OCI-LY3 (cell line): ENCODE measurements at regions not wholly inside any gene's neighbourhood (a gene's known extent, or its start where the extent isn't known, plus 50 kb on each side); places are given as distances from the start of the nearest gene placed in this dataset.

Source experiments
- EZH2phosphoT487 ChIP-seq: fragments of 200-600 bp; shearing (Covaris generic); IDR thresholded peaks from 2 replicates; pipeline ENCODE4 v1.6.1; 2018; ENCODE audit warnings: antibody characterized with exemption, mixed run types, low read depth
- TF ChIP-seq, protein P1 (sequence below): fragments of 200-600, 300-600 bp; sonication (generic); IDR thresholded peaks from 2 replicates; pipeline ENCODE4 v1.5.1; 2014; ENCODE audit warnings: antibody characterized with exemption, low read length, low read depth

GRCh38 chr5:87027570-87027969 is 240.1 kb upstream of the RASA1 start:
- TF ChIP-seq, protein P1, sequence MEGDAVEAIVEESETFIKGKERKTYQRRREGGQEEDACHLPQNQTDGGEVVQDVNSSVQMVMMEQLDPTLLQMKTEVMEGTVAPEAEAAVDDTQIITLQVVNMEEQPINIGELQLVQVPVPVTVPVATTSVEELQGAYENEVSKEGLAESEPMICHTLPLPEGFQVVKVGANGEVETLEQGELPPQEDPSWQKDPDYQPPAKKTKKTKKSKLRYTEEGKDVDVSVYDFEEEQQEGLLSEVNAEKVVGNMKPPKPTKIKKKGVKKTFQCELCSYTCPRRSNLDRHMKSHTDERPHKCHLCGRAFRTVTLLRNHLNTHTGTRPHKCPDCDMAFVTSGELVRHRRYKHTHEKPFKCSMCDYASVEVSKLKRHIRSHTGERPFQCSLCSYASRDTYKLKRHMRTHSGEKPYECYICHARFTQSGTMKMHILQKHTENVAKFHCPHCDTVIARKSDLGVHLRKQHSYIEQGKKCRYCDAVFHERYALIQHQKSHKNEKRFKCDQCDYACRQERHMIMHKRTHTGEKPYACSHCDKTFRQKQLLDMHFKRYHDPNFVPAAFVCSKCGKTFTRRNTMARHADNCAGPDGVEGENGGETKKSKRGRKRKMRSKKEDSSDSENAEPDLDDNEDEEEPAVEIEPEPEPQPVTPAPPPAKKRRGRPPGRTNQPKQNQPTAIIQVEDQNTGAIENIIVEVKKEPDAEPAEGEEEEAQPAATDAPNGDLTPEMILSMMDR: no peak
- no peak for TF ChIP-seq EZH2phosphoT487
